Sigmoid colon (tissue), 6 donors: ENCODE measurements at regions not wholly inside any gene's neighbourhood (a gene's known extent, or its start where the extent isn't known, plus 50 kb on each side); places are given as distances from the start of the nearest gene placed in this dataset.

Experiments used
- DNase-seq: peaks from one replicate; pipeline ENCODE4 v3.0.0-alpha.2; 2019
- H3K27ac ChIP-seq, 4 donors: fragments of 200-600 bp; sonication (generic); one replicate each; pipeline ENCODE4 v1.5.1; 2016 to 2019; ENCODE audit warnings: mild to moderate bottlenecking in 1 of 4
- H3K27me3 ChIP-seq, 3 donors: fragments of 200-600 bp; sonication (generic); one replicate each; pipeline ENCODE4 v1.5.1; 2019; ENCODE audit warnings: mild to moderate bottlenecking in 1 of 3
- H3K36me3 ChIP-seq, 4 donors: fragments of 200-600 bp; sonication (generic); one replicate each; pipeline ENCODE4 v1.5.1; 2016 to 2019
- H3K4me1 ChIP-seq, 4 donors: fragments of 200-600 bp; sonication (generic); one replicate each; pipeline ENCODE4 v1.5.1; 2017 to 2019
- H3K4me3 ChIP-seq, 4 donors: fragments of 200-600 bp; sonication (generic); one replicate each; pipeline ENCODE4 v1.5.1; 2017 to 2019; ENCODE audit warnings: mild to moderate bottlenecking in 2 of 4, moderate library complexity in 1 of 4
- H3K9me3 ChIP-seq, 4 donors: fragments of 200-600 bp in 3 of 4; sonication (generic) in 3 of 4; one replicate each; pipeline versions ENCODE4 v1.5.1 to v1.6.1; 2013 to 2019
- EP300 ChIP-seq, 4 donors: sonication (generic); formaldehyde crosslinking; IDR thresholded peaks; one replicate each; pipeline ENCODE4 v1.6.1; 2017; ENCODE audit warnings: antibody characterized with exemption in 4 of 4
- POLR2A ChIP-seq, 2 donors: fragments of 450-650 bp; IDR thresholded peaks; one replicate each; pipeline ENCODE4 v1.6.1; 2016; ENCODE audit warnings: antibody characterized with exemption in 2 of 2, mild to moderate bottlenecking in 2 of 2, moderate library complexity in 2 of 2
- POLR2AphosphoS5 ChIP-seq, 4 donors: sonication (generic); formaldehyde crosslinking; IDR thresholded peaks; one replicate each; pipeline ENCODE4 v1.6.1; 2017; ENCODE audit warnings: antibody characterized with exemption in 4 of 4
- WGBS, 2 donors: extraction: QIAGEN DNeasy Blood & Tissue Kit; methylation state at CpG; one replicate each; pipeline ENCODE4 v1.1.7; 2013; 5-methylcytosine and 5-hydroxymethylcytosine counted together
- intact Hi-C: fragments of 100-400 bp; cut with DNase I; formaldehyde crosslinking; loops from one replicate; pipeline ENCODE4 v1.15.1; 2023
- TF ChIP-seq, protein P1 (sequence below), 4 experiments: fragments of 450-650 bp in 3 of 4; fragments of 200-600 bp in 1 of 4; IDR thresholded peaks; one replicate each; pipeline ENCODE4 v1.5.1; 2016 to 2019; ENCODE audit warnings: antibody characterized with exemption in 4 of 4, mild to moderate bottlenecking in 3 of 4, moderate library complexity in 2 of 4
- donor health status: healthy with polysubstance abuse.
- donor health status: healthy.

DNA sequence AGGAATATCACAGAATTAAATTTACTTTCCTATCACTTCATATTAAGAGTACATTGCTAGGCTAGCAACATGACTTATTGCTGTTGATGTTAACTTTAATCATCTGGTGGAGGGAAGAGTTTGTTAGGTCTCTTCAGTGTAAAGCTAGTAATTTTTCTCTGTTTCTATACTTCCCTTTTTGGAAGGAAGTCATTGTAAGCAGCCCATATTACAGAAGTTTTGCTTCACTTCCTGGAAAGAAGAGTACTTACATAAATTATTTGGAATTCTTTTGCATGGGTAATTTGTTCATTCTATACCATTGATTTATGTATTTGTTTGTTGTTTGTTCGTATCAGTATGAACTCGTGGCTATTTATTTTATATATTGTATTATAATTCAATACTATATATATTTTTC is 405.2 kb downstream of the RFPL4B start:
- no peak for DNase-seq
- H3K27ac ChIP-seq = no peak overlapping the region
- intact Hi-C loops = no loop called here
- 72 to 74% methylated on average over 2 of the region's 2 CpGs for WGBS, 2 donors
- H3K27me3 ChIP-seq = no peaks in the 10 kb centered on the region
- no peaks in the 10 kb centered on the region for H3K9me3 ChIP-seq
- H3K4me1 ChIP-seq = no peaks in the 10 kb centered on the region
- H3K36me3 ChIP-seq = no peaks in the 10 kb centered on the region
- no peak overlapping the region for H3K4me3 ChIP-seq
- TF ChIP-seq POLR2A (IDR thresholded peaks at IDR 0.05) = no peak
- TF ChIP-seq POLR2AphosphoS5 (IDR thresholded peaks at IDR 0.05) = no peak
- TF ChIP-seq, protein P1, sequence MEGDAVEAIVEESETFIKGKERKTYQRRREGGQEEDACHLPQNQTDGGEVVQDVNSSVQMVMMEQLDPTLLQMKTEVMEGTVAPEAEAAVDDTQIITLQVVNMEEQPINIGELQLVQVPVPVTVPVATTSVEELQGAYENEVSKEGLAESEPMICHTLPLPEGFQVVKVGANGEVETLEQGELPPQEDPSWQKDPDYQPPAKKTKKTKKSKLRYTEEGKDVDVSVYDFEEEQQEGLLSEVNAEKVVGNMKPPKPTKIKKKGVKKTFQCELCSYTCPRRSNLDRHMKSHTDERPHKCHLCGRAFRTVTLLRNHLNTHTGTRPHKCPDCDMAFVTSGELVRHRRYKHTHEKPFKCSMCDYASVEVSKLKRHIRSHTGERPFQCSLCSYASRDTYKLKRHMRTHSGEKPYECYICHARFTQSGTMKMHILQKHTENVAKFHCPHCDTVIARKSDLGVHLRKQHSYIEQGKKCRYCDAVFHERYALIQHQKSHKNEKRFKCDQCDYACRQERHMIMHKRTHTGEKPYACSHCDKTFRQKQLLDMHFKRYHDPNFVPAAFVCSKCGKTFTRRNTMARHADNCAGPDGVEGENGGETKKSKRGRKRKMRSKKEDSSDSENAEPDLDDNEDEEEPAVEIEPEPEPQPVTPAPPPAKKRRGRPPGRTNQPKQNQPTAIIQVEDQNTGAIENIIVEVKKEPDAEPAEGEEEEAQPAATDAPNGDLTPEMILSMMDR (IDR thresholded peaks at IDR 0.05) = no peak
- TF ChIP-seq EP300 (IDR thresholded peaks at IDR 0.05) = no peak

DNA sequence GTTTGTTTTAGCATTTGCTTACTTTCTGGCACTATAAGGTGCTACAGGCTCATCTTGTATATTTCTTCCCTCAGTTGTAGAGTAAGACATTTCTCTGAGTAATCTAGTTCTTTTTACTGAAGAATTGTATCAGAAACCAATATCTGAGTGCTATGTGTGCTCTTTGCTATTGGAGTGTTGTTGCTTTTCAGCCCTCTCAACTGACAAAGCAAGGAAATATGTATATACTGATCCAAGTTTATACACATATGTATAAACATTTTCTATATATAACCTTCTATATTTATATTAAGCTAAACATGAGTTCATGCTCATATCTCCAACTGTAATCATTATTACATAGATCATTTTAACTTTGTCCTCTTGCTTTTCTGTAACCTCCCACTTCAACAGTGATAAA is 405.7 kb downstream of the RFPL4B start:
- TF ChIP-seq EP300 (IDR thresholded peaks at IDR 0.05) = no peak
- no peak for TF ChIP-seq POLR2AphosphoS5 (IDR thresholded peaks at IDR 0.05)
- TF ChIP-seq, protein P1 (IDR thresholded peaks at IDR 0.05) = no peak
- TF ChIP-seq POLR2A (IDR thresholded peaks at IDR 0.05) = no peak
- H3K9me3 ChIP-seq = no peaks in the 10 kb centered on the region
- no peak overlapping the region for H3K4me3 ChIP-seq
- H3K36me3 ChIP-seq = no peaks in the 10 kb centered on the region
- intact Hi-C loops = no loop called here
- no peak for DNase-seq
- no peaks in the 10 kb centered on the region for H3K4me1 ChIP-seq
- no peaks in the 10 kb centered on the region for H3K27me3 ChIP-seq
- no peak overlapping the region for H3K27ac ChIP-seq

DNA sequence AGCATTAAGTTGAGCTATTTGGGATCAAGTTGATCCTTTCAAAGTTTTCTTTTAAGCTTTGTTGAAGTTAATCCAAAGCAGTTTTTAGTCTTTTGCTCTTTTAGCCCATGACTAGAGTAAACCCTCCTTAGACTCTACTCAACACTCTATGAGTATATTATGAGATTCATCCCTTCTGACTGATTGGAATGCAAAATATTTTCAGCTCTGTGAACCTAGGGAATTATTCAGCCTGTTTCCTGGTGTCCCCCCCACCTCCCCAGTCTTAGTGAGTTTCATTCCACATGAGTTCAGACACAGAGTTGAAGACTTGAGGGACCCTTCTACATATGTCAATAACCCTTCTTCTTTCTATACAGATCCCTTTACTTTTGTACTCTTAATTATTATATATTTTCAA is 413.7 kb downstream of the RFPL4B start:
- DNase-seq = no peak
- peaks cover 0 to 2% (median 0%) of the 10 kb centered on the region in 4 donors for H3K9me3 ChIP-seq
- H3K27me3 ChIP-seq = no peaks in the 10 kb centered on the region
- H3K27ac ChIP-seq = no peak overlapping the region
- TF ChIP-seq EP300 (IDR thresholded peaks at IDR 0.05) (no peak), POLR2AphosphoS5 (IDR thresholded peaks at IDR 0.05) (no peak), POLR2A (IDR thresholded peaks at IDR 0.05) (no peak)
- TF ChIP-seq, protein P1 (IDR thresholded peaks at IDR 0.05) = no peak
- no peaks in the 10 kb centered on the region for H3K36me3 ChIP-seq
- no peaks in the 10 kb centered on the region for H3K4me1 ChIP-seq
- H3K4me3 ChIP-seq = no peak overlapping the region
- intact Hi-C loops = loop anchor here (2.0 kb wide), 1 partner anchor 38 kb away; no protein-coding TSS in a partner anchor

DNA sequence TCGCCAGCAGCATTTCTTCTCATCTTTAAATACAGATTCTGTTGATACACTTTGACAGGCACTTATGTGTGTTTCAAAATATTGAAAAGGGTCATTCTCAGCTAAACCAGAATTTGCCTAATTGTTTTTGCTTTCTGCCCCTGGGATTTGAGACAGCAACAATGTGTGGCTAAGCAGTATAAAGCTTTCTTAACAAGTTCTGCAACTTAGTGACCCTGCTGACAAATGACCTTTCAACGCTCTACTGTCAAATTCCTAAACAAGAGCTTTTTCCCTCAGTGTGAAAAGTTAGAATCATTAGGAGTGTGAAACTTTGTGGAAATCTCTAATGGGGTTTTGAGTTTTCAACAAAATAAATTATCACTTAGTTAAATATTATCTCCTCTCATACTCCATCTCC is 414.6 kb downstream of the RFPL4B start:
- Histone ChIP-seq H3K4me1 (no peaks in the 10 kb centered on the region), H3K27ac (no peak overlapping the region), H3K9me3 (peaks cover 0 to 4% (median 0%) of the 10 kb centered on the region in 4 donors), H3K27me3 (no peaks in the 10 kb centered on the region), H3K36me3 (no peaks in the 10 kb centered on the region), H3K4me3 (no peak overlapping the region)
- WGBS, 2 donors = 81 to 83% methylated on average over 2 of the region's 2 CpGs
- TF ChIP-seq POLR2A (IDR thresholded peaks at IDR 0.05) = no peak
- TF ChIP-seq, protein P1 (IDR thresholded peaks at IDR 0.05) = no peak
- TF ChIP-seq POLR2AphosphoS5 (IDR thresholded peaks at IDR 0.05) = no peak
- TF ChIP-seq EP300 (IDR thresholded peaks at IDR 0.05) = no peak
- DNase-seq = no peak
- intact Hi-C loops = loop anchor here (2.0 kb wide), 1 partner anchor 37 kb away; no protein-coding TSS in a partner anchor

DNA sequence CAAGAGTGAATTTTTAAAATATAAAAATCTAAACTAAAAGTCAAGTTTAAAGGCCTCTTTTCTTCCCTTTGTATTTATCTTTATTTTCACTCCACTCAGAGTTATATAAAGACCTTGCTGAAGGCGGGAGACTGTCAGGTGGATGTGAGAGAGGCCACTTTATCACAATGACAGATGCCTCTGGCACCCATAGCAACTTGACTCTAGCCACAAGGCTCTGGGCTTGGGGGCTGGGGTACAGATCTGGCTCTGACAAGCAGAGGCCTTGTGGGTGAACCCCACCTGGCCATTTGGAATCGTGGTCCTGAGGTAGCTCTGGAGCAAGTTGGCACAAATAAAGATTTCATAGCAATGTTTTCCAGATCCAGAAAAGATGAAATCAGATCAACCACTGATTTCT is 417.2 kb downstream of the RFPL4B start:
- WGBS, 2 donors = 72 to 78% methylated on average over 2 of the region's 2 CpGs
- H3K9me3 ChIP-seq = peaks cover 0 to 8% (median 3%) of the 10 kb centered on the region in 4 donors
- DNase-seq = no peak
- no peaks in the 10 kb centered on the region for H3K4me1 ChIP-seq
- intact Hi-C loops = no loop called here
- no peaks in the 10 kb centered on the region for H3K36me3 ChIP-seq
- no peak for TF ChIP-seq EP300 (IDR thresholded peaks at IDR 0.05)
- no peak for TF ChIP-seq POLR2AphosphoS5 (IDR thresholded peaks at IDR 0.05)
- no peak for TF ChIP-seq POLR2A (IDR thresholded peaks at IDR 0.05)
- TF ChIP-seq, protein P1 (IDR thresholded peaks at IDR 0.05) = no peak
- no peak overlapping the region for H3K27ac ChIP-seq
- H3K4me3 ChIP-seq = no peak overlapping the region
- no peaks in the 10 kb centered on the region for H3K27me3 ChIP-seq
